HCT116 (cell line): ENCODE measurements at regions not wholly inside any gene's neighbourhood (a gene's known extent, or its start where the extent isn't known, plus 50 kb on each side); places are given as distances from the start of the nearest gene placed in this dataset.

Experiments
- ATAC-seq: fragments of 200-7000 bp; cut with Tn5 transposase; 2 replicates; pipeline ENCODE4 v1.9.1; 2020; ENCODE audit warnings: mild to moderate bottlenecking, moderate library complexity
- BruUV-seq: library from RNA; stranded (reverse); fragments of 400-500 nt; replicated peaks from 2 replicates; lab custom pipeline; 2021; lab: Mats Ljungman, UMichigan
- CTCF ChIA-PET: fragments of 300-600 bp; sonication (Branson Sonifier 250); formaldehyde crosslinking; loops from one replicate; lab custom pipeline; 2021; ENCODE audit warnings: antibody characterized with exemption; lab: Charles Lee
- POLR2A ChIA-PET: fragments of 300-600, 350-600 bp; sonication (Branson Sonifier 250); formaldehyde crosslinking; loops from one replicate; lab custom pipeline; 2021; ENCODE audit warnings: antibody characterized with exemption; lab: Charles Lee
- RAD21 ChIA-PET, 2 experiments: fragments of 300-600 bp; sonication (Branson Sonifier 250); formaldehyde crosslinking; loops; one replicate each; lab custom pipeline; 2023; ENCODE audit warnings: low total read pairs in 2 of 2; ENCODE audit not compliant: uncharacterized antibody in 2 of 2, unreplicated experiment in 2 of 2, low non-redundant PET in 1 of 2; lab: Charles Lee
- DNase-seq: peaks from one replicate; pipeline ENCODE4 v3.0.0-alpha.2; 2010; ENCODE audit warnings: low read depth, low spot score
- H2AFZ ChIP-seq: fragments of 200-600 bp; shearing (Covaris generic), sonication (generic); 2 replicates; pipeline ENCODE4 v1.6.1; 2017; ENCODE audit warnings: low read depth, mixed run types, mixed read lengths, antibody characterized with exemption, low read length; ENCODE audit not compliant: poor library complexity, severe bottlenecking
- H3K27ac ChIP-seq: 2 replicates; pipeline ENCODE4 v1.5.1; 2012; ENCODE audit warnings: low read depth, low read length
- H3K27me3 ChIP-seq: fragments of 200-600 bp; sonication (generic); 2 replicates; pipeline ENCODE4 v1.6.1; 2016; ENCODE audit warnings: mixed run types, low read length, mixed read lengths; ENCODE audit not compliant: insufficient read depth
- H3K36me3 ChIP-seq, 2 experiments: fragments of 200-500 bp in 1 of 2; fragments of 200-600 bp in 1 of 2; sonication (Bioruptor generic) in 1 of 2; sonication (generic) in 1 of 2; 2 replicates each; pipeline versions ENCODE4 v1.5.1 to v1.6.1; 2014 to 2016; ENCODE audit warnings: low read length in 2 of 2, inconsistent platforms in 1 of 2, mixed read lengths in 1 of 2, mixed run types in 1 of 2; ENCODE audit not compliant: insufficient read depth in 2 of 2, control insufficient read depth in 1 of 2
- H3K4me1 ChIP-seq, 2 experiments: fragments of 200-600 bp in 1 of 2; sonication (generic) in 1 of 2; 2 replicates each; pipeline versions ENCODE4 v1.5.1 to v1.6.1; 2012 to 2017; ENCODE audit warnings: low read length in 2 of 2, inconsistent platforms in 1 of 2, mild to moderate bottlenecking in 1 of 2, mixed read lengths in 1 of 2, mixed run types in 1 of 2, moderate library complexity in 1 of 2; ENCODE audit not compliant: insufficient read depth in 2 of 2, control insufficient read depth in 1 of 2
- H3K4me2 ChIP-seq: fragments of 200-600 bp; sonication (generic); 2 replicates; pipeline ENCODE4 v1.6.1; 2017; ENCODE audit warnings: mixed run types, low read length, mixed read lengths
- H3K4me3 ChIP-seq, 2 experiments: fragments of 200-600 bp in 1 of 2; sonication (generic) in 1 of 2; replicated peaks in 1 of 2; 2 replicates each; pipeline ENCODE4 v1.5.1; 2011 to 2016; ENCODE audit warnings: low read length in 2 of 2, control low read depth in 1 of 2, low read depth in 1 of 2, mild to moderate bottlenecking in 1 of 2, mixed read lengths in 1 of 2, mixed run types in 1 of 2
- H3K79me2 ChIP-seq: fragments of 200-600 bp; sonication (generic); 2 replicates; pipeline ENCODE4 v1.6.1; 2017; ENCODE audit warnings: mild to moderate bottlenecking, mixed run types, low read length, moderate library complexity, mixed read lengths; ENCODE audit not compliant: insufficient read depth
- H3K9ac ChIP-seq: fragments of 200-600 bp; sonication (generic); 2 replicates; pipeline ENCODE4 v1.6.1; 2016; ENCODE audit warnings: low read length, mixed read lengths
- H3K9me2 ChIP-seq: fragments of 200-600 bp; sonication (generic), shearing (Covaris generic); 2 replicates; pipeline ENCODE4 v1.6.1; 2017; ENCODE audit warnings: mixed run types, mild to moderate bottlenecking, moderate library complexity; ENCODE audit not compliant: insufficient read depth
- H3K9me3 ChIP-seq, 2 experiments: fragments of 200-500 bp in 1 of 2; fragments of 200-600 bp in 1 of 2; sonication (Bioruptor generic) in 1 of 2; sonication (generic) in 1 of 2; 2 replicates each; pipeline ENCODE4 v1.6.1; 2014 to 2017; ENCODE audit warnings: low read length in 2 of 2, mixed read lengths in 2 of 2, inconsistent platforms in 1 of 2, low read depth in 1 of 2, mild to moderate bottlenecking in 1 of 2, mixed run types in 1 of 2, moderate library complexity in 1 of 2; ENCODE audit not compliant: control insufficient read depth in 1 of 2, insufficient read depth in 1 of 2
- H4K20me1 ChIP-seq: fragments of 200-600 bp; sonication (generic), shearing (Covaris generic); 2 replicates; pipeline ENCODE4 v1.6.1; 2017; ENCODE audit warnings: mixed run types, mild to moderate bottlenecking, moderate library complexity; ENCODE audit not compliant: insufficient read depth
- CBX3 ChIP-seq: IDR thresholded peaks from 2 replicates; pipeline ENCODE4 v1.6.1; 2012; ENCODE audit warnings: low read depth
- CEBPB ChIP-seq: IDR thresholded peaks from 2 replicates; pipeline ENCODE4 v1.6.1; 2012; ENCODE audit warnings: low read depth
- EZH2 ChIP-seq: fragments of 200-600 bp; sonication (generic); IDR thresholded peaks from 2 replicates; pipeline ENCODE4 v1.6.1; 2017; ENCODE audit warnings: antibody characterized with exemption, mixed run types
- EZH2phosphoT487 ChIP-seq: fragments of 200-600 bp; IDR thresholded peaks from 2 replicates; pipeline ENCODE4 v1.6.1; 2018; ENCODE audit warnings: antibody characterized with exemption, borderline replicate concordance
- FOSL1 ChIP-seq: IDR thresholded peaks from 2 replicates; pipeline ENCODE4 v1.6.1; 2012; ENCODE audit warnings: low read depth
- JUND ChIP-seq: IDR thresholded peaks from 2 replicates; pipeline ENCODE4 v1.6.1; 2012
- POLR2A ChIP-seq: IDR thresholded peaks from 2 replicates; pipeline ENCODE4 v1.7.0; 2011; ENCODE audit warnings: borderline replicate concordance; ENCODE audit not compliant: insufficient read depth, insufficient read length; ENCODE audit errors: extremely low read depth
- POLR2AphosphoS5 ChIP-seq: IDR thresholded peaks from 2 replicates; pipeline ENCODE4 v1.6.1; 2011; ENCODE audit warnings: mild to moderate bottlenecking, low read depth, low read length, moderate library complexity
- RAD21 ChIP-seq: IDR thresholded peaks from 2 replicates; pipeline ENCODE4 v1.6.1; 2012; ENCODE audit warnings: low read depth, mild to moderate bottlenecking
- SP1 ChIP-seq: IDR thresholded peaks from 2 replicates; pipeline ENCODE4 v1.6.1; 2012; ENCODE audit warnings: low read depth
- SRF ChIP-seq: IDR thresholded peaks from 2 replicates; pipeline ENCODE4 v1.6.1; 2012; ENCODE audit warnings: low read depth
- YY1 ChIP-seq: IDR thresholded peaks from 2 replicates; pipeline ENCODE4 v1.6.1; 2011; ENCODE audit warnings: low read length, low read depth, moderate library complexity, mild to moderate bottlenecking; ENCODE audit not compliant: insufficient replicate concordance; ENCODE audit errors: extremely low read depth
- ZNF274 ChIP-seq: fragments of 200-500 bp; sonication (Bioruptor generic); IDR thresholded peaks from 2 replicates; pipeline ENCODE4 v1.6.1; 2014; ENCODE audit warnings: mild to moderate bottlenecking, low read depth, low read length, inconsistent platforms
- intact Hi-C: fragments of 100-400 bp; cut with micrococcal nuclease; formaldehyde crosslinking; loops from 2 replicates; pipeline ENCODE4 v1.10.0; 2022
- TF ChIP-seq, protein P1 (sequence below): IDR thresholded peaks from 2 replicates; pipeline ENCODE4 v1.6.1; 2011; ENCODE audit warnings: mild to moderate bottlenecking, low read length, moderate library complexity; ENCODE audit not compliant: insufficient replicate concordance; ENCODE audit errors: extremely low read depth
- TF ChIP-seq, protein P2 (sequence below), 3 experiments: fragments of 200-600 bp in 1 of 3; sonication (generic) in 1 of 3; IDR thresholded peaks in 2 of 3; conservative IDR thresholded peaks in 1 of 3; 2 replicates each; pipeline ENCODE4 v1.5.1; 2012 to 2017; ENCODE audit warnings: low read depth in 2 of 3, low read length in 2 of 3, antibody characterized with exemption in 1 of 3, borderline replicate concordance in 1 of 3, control low read depth in 1 of 3, mild to moderate bottlenecking in 1 of 3, mixed read lengths in 1 of 3, mixed run types in 1 of 3, moderate library complexity in 1 of 3; ENCODE audit not compliant: insufficient read depth in 1 of 3
- TF ChIP-seq, protein P3 (sequence below): IDR thresholded peaks from 2 replicates; pipeline ENCODE4 v1.6.1; 2012; ENCODE audit warnings: low read depth
- TF ChIP-seq, protein P4 (sequence below): IDR thresholded peaks from 2 replicates; pipeline ENCODE4 v1.6.1; 2012
- TF ChIP-seq, protein P5 (sequence below): IDR thresholded peaks from 2 replicates; pipeline ENCODE4 v1.6.1; 2012

DNA sequence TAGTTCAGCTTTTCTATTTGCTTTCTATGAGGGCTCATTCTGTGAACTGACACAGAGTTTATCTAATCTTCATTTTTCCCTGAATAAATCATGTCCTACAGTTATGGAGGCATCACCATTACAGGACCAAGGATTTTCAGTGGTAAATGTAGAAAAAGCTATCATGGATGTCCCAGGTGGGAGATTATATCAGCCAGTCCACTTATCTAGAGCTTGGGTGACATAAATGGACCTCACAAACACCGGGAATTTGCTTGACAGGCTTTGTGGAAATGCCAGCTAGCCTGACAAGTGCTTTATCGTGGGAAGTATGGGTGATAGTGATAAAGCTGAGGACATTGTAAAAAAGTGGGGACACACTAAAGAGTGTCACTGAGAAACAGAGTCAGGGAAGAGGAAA is 1015.2 kb upstream of the SLIT2 start:
- RAD21 ChIA-PET: no interaction called here
- ATAC-seq: no peak
- no peak for TF ChIP-seq CBX3
- TF ChIP-seq FOSL1: no peak
- no peak for TF ChIP-seq SP1
- no peak for TF ChIP-seq POLR2A
- TF ChIP-seq, protein P1, sequence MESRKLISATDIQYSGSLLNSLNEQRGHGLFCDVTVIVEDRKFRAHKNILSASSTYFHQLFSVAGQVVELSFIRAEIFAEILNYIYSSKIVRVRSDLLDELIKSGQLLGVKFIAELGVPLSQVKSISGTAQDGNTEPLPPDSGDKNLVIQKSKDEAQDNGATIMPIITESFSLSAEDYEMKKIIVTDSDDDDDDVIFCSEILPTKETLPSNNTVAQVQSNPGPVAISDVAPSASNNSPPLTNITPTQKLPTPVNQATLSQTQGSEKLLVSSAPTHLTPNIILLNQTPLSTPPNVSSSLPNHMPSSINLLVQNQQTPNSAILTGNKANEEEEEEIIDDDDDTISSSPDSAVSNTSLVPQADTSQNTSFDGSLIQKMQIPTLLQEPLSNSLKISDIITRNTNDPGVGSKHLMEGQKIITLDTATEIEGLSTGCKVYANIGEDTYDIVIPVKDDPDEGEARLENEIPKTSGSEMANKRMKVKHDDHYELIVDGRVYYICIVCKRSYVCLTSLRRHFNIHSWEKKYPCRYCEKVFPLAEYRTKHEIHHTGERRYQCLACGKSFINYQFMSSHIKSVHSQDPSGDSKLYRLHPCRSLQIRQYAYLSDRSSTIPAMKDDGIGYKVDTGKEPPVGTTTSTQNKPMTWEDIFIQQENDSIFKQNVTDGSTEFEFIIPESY: no peak
- TF ChIP-seq EZH2: no peak
- TF ChIP-seq, protein P2, sequence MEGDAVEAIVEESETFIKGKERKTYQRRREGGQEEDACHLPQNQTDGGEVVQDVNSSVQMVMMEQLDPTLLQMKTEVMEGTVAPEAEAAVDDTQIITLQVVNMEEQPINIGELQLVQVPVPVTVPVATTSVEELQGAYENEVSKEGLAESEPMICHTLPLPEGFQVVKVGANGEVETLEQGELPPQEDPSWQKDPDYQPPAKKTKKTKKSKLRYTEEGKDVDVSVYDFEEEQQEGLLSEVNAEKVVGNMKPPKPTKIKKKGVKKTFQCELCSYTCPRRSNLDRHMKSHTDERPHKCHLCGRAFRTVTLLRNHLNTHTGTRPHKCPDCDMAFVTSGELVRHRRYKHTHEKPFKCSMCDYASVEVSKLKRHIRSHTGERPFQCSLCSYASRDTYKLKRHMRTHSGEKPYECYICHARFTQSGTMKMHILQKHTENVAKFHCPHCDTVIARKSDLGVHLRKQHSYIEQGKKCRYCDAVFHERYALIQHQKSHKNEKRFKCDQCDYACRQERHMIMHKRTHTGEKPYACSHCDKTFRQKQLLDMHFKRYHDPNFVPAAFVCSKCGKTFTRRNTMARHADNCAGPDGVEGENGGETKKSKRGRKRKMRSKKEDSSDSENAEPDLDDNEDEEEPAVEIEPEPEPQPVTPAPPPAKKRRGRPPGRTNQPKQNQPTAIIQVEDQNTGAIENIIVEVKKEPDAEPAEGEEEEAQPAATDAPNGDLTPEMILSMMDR (IDR thresholded peaks at IDR 0.05 in 2 of 3, conservative IDR thresholded peaks at IDR 0.05 in 1 of 3; ENCODE audit: borderline replicate concordance in 1 of 3, insufficient read depth in 1 of 3, low read depth in 2 of 3, low read length in 2 of 3): no peak
- TF ChIP-seq, protein P3, sequence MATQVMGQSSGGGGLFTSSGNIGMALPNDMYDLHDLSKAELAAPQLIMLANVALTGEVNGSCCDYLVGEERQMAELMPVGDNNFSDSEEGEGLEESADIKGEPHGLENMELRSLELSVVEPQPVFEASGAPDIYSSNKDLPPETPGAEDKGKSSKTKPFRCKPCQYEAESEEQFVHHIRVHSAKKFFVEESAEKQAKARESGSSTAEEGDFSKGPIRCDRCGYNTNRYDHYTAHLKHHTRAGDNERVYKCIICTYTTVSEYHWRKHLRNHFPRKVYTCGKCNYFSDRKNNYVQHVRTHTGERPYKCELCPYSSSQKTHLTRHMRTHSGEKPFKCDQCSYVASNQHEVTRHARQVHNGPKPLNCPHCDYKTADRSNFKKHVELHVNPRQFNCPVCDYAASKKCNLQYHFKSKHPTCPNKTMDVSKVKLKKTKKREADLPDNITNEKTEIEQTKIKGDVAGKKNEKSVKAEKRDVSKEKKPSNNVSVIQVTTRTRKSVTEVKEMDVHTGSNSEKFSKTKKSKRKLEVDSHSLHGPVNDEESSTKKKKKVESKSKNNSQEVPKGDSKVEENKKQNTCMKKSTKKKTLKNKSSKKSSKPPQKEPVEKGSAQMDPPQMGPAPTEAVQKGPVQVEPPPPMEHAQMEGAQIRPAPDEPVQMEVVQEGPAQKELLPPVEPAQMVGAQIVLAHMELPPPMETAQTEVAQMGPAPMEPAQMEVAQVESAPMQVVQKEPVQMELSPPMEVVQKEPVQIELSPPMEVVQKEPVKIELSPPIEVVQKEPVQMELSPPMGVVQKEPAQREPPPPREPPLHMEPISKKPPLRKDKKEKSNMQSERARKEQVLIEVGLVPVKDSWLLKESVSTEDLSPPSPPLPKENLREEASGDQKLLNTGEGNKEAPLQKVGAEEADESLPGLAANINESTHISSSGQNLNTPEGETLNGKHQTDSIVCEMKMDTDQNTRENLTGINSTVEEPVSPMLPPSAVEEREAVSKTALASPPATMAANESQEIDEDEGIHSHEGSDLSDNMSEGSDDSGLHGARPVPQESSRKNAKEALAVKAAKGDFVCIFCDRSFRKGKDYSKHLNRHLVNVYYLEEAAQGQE: no peak
- TF ChIP-seq CEBPB: no peak
- TF ChIP-seq, protein P4, sequence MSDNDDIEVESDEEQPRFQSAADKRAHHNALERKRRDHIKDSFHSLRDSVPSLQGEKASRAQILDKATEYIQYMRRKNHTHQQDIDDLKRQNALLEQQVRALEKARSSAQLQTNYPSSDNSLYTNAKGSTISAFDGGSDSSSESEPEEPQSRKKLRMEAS: no peak
- TF ChIP-seq SRF: no peak
- TF ChIP-seq POLR2AphosphoS5: no peak
- no peak for TF ChIP-seq JUND
- no peak for TF ChIP-seq EZH2phosphoT487
- TF ChIP-seq YY1: no peak
- TF ChIP-seq, protein P5, sequence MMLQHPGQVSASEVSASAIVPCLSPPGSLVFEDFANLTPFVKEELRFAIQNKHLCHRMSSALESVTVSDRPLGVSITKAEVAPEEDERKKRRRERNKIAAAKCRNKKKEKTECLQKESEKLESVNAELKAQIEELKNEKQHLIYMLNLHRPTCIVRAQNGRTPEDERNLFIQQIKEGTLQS: no peak
- no peak for TF ChIP-seq RAD21
- no peak for TF ChIP-seq ZNF274
- TF ChIP-seq, all 23 proteins: peak for 0
- H3K27ac ChIP-seq: no peak overlapping the region
- H3K4me3 ChIP-seq: no peak overlapping the region
- no peaks in the 10 kb centered on the region for H3K36me3 ChIP-seq
- no peak overlapping the region for H3K9ac ChIP-seq
- H3K27me3 ChIP-seq: no peaks in the 10 kb centered on the region
- DNase-seq: no peak
- no peak overlapping the region for H3K4me2 ChIP-seq
- H3K79me2 ChIP-seq: no peaks in the 10 kb centered on the region
- no peaks in the 10 kb centered on the region for H4K20me1 ChIP-seq
- no peak overlapping the region for H2AFZ ChIP-seq
- ChIA-PET POLR2A (no interaction called here), CTCF (no interaction called here)
- no peaks in the 10 kb centered on the region; a peak in 1 of 4 replicates for H3K9me3 ChIP-seq
- no TSS peak for BruUV-seq
- no peaks in the 10 kb centered on the region for H3K9me2 ChIP-seq
- H3K4me1 ChIP-seq: no peaks in the 10 kb centered on the region
- intact Hi-C loops: no loop called here
